ENCODE measurements at regions not wholly inside any gene's neighbourhood (a gene's known extent, or its start where the extent isn't known, plus 50 kb on each side); places are given as distances from the start of the nearest gene placed in this dataset.

- TF ChIP-seq, protein P1, sequence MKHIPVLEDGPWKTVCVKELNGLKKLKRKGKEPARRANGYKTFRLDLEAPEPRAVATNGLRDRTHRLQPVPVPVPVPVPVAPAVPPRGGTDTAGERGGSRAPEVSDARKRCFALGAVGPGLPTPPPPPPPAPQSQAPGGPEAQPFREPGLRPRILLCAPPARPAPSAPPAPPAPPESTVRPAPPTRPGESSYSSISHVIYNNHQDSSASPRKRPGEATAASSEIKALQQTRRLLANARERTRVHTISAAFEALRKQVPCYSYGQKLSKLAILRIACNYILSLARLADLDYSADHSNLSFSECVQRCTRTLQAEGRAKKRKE (CRISPR knock-in tag; IDR thresholded peaks at IDR 0.05; ENCODE audit: low read depth): no peak
- TF ChIP-seq JUNB (IDR thresholded peaks at IDR 0.05) (no peak), HES2 (IDR thresholded peaks at IDR 0.05) (no peak), CBX2 (IDR thresholded peaks at IDR 0.05; ENCODE audit: borderline replicate concordance, low read depth) (no peak), MAFK (IDR thresholded peaks at IDR 0.05; ENCODE audit: partially characterized antibody) (no peak), KDM1A (IDR thresholded peaks at IDR 0.05; ENCODE audit: low read depth) (no peak), BHLHE40 (IDR thresholded peaks at IDR 0.05; ENCODE audit: low read depth, low read length) (no peak), POLR2AphosphoS2 (conservative IDR thresholded peaks at IDR 0.05; ENCODE audit: low read length) (no peak), FOSB (CRISPR knock-in tag; IDR thresholded peaks at IDR 0.05) (no peak), JUN (IDR thresholded peaks at IDR 0.05) (no peak), ZSCAN20 (CRISPR knock-in tag; IDR thresholded peaks at IDR 0.05) (no peak), HOXB13 (CRISPR knock-in tag; IDR thresholded peaks at IDR 0.05; ENCODE audit: low read depth) (no peak), CHD2 (IDR thresholded peaks at IDR 0.05; ENCODE audit: low read length, partially characterized antibody) (no peak), SREBF2 (IDR thresholded peaks at IDR 0.05) (no peak), HOXB5 (CRISPR knock-in tag; IDR thresholded peaks at IDR 0.05) (no peak), E2F6 (IDR thresholded peaks at IDR 0.05; ENCODE audit: borderline replicate concordance, low read depth) (no peak)
- TF ChIP-seq, protein P2, sequence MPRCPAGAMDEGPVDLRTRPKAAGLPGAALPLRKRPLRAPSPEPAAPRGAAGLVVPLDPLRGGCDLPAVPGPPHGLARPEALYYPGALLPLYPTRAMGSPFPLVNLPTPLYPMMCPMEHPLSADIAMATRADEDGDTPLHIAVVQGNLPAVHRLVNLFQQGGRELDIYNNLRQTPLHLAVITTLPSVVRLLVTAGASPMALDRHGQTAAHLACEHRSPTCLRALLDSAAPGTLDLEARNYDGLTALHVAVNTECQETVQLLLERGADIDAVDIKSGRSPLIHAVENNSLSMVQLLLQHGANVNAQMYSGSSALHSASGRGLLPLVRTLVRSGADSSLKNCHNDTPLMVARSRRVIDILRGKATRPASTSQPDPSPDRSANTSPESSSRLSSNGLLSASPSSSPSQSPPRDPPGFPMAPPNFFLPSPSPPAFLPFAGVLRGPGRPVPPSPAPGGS (IDR thresholded peaks at IDR 0.05): no peak
- TF ChIP-seq, protein P3, sequence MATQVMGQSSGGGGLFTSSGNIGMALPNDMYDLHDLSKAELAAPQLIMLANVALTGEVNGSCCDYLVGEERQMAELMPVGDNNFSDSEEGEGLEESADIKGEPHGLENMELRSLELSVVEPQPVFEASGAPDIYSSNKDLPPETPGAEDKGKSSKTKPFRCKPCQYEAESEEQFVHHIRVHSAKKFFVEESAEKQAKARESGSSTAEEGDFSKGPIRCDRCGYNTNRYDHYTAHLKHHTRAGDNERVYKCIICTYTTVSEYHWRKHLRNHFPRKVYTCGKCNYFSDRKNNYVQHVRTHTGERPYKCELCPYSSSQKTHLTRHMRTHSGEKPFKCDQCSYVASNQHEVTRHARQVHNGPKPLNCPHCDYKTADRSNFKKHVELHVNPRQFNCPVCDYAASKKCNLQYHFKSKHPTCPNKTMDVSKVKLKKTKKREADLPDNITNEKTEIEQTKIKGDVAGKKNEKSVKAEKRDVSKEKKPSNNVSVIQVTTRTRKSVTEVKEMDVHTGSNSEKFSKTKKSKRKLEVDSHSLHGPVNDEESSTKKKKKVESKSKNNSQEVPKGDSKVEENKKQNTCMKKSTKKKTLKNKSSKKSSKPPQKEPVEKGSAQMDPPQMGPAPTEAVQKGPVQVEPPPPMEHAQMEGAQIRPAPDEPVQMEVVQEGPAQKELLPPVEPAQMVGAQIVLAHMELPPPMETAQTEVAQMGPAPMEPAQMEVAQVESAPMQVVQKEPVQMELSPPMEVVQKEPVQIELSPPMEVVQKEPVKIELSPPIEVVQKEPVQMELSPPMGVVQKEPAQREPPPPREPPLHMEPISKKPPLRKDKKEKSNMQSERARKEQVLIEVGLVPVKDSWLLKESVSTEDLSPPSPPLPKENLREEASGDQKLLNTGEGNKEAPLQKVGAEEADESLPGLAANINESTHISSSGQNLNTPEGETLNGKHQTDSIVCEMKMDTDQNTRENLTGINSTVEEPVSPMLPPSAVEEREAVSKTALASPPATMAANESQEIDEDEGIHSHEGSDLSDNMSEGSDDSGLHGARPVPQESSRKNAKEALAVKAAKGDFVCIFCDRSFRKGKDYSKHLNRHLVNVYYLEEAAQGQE (IDR thresholded peaks at IDR 0.05): no peak
- ChIA-PET POLR2A (no interaction called here), CTCF (no interaction called here)
- Histone ChIP-seq H3K4me1 (no peaks in the 10 kb centered on the region), H3K9me3 (no peaks in the 10 kb centered on the region), H3K27ac (no peak overlapping the region), H3K4me3 (no peak overlapping the region), H3K4me2 (no peak overlapping the region)
- FAIRE-seq (no peak), DNase-seq (ENCODE audit: low read depth in 1 of 2, low spot score in 1 of 2) (no peak), ATAC-seq (no peak)
Observed at GRCh38 chr5:53817183-53817582, 256.7 kb downstream of the NDUFS4 start.

- POLR2A ChIA-PET: no interaction called here
- no peak for FAIRE-seq
- 57% methylated on average over 8 of the region's 8 CpGs for WGBS (ENCODE audit: missing lambda C conversion rate)
Observed at GRCh38 chr5:53819482-53819881, 259.0 kb downstream of the NDUFS4 start.

More at GRCh38 chr5:53819482-53819881, 259.0 kb downstream of the NDUFS4 start:
- Histone ChIP-seq H3K4me1 (no peaks in the 10 kb centered on the region), H3K4me3 (no peak overlapping the region), H3K9me3 (no peaks in the 10 kb centered on the region), H3K27ac (no peak overlapping the region), H3K4me2 (no peak overlapping the region)
- TF ChIP-seq POLR2A (IDR thresholded peaks at IDR 0.05; ENCODE audit: low read length): no peak
- TF ChIP-seq MAZ (IDR thresholded peaks at IDR 0.05; ENCODE audit: borderline replicate concordance, low read depth, low read length): no peak
- TF ChIP-seq MYC (IDR thresholded peaks at IDR 0.05; ENCODE audit: borderline replicate concordance, low read length): no peak
- TF ChIP-seq, protein P4, sequence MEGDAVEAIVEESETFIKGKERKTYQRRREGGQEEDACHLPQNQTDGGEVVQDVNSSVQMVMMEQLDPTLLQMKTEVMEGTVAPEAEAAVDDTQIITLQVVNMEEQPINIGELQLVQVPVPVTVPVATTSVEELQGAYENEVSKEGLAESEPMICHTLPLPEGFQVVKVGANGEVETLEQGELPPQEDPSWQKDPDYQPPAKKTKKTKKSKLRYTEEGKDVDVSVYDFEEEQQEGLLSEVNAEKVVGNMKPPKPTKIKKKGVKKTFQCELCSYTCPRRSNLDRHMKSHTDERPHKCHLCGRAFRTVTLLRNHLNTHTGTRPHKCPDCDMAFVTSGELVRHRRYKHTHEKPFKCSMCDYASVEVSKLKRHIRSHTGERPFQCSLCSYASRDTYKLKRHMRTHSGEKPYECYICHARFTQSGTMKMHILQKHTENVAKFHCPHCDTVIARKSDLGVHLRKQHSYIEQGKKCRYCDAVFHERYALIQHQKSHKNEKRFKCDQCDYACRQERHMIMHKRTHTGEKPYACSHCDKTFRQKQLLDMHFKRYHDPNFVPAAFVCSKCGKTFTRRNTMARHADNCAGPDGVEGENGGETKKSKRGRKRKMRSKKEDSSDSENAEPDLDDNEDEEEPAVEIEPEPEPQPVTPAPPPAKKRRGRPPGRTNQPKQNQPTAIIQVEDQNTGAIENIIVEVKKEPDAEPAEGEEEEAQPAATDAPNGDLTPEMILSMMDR (IDR thresholded peaks at IDR 0.05): no peak
- peak in 1 of 2 experiments; percentile 14 for DNase-seq (ENCODE audit: low read depth in 1 of 2, low spot score in 1 of 2)
- ATAC-seq: no peak
- CTCF ChIA-PET: no interaction called here

All from A549 (cell line).